ENCODE measurements at regions not wholly inside any gene's neighbourhood (a gene's known extent, or its start where the extent isn't known, plus 50 kb on each side); places are given as distances from the start of the nearest gene placed in this dataset.

DNA sequence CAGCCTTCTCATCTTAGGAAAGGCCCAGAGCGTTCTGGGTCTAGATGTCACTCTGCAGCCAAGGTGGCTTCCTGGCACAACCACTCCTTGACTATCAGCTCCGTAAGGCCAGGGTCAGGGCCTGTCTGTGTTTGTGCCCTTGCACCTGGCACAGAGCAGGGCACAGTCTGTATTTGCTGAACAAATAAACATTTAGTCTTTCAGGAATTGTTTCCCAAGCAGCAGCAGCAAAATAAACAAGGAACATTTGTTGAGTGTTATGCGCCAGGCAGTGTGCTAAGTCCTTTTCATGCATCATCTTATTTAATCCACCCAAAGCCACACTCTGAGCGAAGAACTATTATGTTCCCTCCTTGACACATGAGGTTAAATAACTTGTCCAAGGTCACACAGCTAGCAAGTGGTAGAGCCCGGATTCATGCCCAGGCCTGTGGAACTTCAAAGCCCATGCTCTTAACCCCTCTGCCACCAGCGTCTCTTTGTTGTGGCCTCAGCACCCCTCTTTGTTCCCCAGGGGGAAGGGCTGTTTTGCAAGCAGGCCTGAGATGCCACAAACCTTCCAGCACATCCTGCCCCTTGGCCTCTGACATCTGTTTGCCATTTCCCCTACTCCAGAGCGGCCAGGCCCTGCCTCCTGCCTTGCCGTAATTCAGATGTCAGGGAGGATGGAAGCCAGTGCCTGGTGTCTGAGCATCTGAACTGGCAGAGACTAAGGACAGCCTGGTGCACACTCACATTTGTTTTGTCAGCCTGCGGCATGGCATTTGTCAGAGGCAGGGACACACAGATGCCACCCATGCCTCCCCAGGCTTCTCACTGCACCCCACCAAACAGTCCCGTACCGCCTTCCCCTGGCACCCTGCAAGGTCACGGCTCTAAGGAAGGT, 325.8 kb upstream of the ZMIZ1 start:
- DNase-seq (ENCODE audit: low spot score): no peak

DNA sequence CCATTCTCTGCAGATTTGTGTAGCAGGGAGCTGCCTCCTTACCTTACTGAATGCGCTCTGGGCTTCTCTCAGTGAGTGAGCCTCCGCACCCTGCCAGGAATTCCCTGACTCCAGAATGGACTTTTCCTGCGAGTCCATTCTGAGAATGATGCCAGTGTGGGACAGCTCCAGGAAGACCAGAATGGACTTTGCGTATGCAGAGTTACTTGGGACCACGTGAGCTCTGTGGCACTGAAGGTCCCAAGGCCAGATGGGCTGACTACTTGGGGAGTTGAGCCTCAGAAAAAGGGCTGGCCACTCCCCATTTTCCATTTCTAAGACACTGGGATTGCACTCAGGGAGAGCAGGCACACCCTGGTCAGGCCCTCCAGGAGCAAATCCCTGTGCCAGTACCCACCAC, 324.7 kb upstream of the ZMIZ1 start:
- DNase-seq (ENCODE audit: low spot score): no peak

DNA sequence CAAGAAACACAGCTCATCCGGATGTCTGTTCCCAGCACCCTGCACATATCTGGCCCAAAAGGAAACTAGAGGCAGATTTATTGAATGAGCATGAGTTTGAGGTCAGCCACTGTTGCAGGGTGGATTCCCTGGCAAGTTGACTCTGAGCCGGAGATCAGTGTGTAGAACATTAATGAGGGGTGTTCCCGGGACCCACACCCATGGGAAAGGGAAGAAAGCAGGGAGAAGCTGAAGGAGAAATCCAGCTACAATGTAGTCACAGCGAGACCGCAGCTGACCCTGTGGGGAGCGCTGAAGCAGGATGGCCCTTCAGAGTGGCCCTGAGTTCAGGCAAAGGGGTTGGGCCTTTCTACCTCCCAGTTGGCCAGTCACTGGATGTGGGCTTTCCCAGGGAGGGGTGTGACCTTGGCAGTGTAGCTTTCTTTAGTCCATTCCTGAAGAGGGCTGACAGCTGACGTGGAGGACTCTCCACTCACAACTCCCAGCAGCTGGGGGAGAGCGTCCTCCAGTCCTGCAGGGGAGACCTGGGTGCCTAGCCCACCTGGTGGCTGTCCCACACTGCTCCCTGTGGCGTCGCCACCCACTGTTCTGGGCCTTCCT, 324.2 kb upstream of the ZMIZ1 start:
- no peak for DNase-seq (ENCODE audit: low spot score)

DNA sequence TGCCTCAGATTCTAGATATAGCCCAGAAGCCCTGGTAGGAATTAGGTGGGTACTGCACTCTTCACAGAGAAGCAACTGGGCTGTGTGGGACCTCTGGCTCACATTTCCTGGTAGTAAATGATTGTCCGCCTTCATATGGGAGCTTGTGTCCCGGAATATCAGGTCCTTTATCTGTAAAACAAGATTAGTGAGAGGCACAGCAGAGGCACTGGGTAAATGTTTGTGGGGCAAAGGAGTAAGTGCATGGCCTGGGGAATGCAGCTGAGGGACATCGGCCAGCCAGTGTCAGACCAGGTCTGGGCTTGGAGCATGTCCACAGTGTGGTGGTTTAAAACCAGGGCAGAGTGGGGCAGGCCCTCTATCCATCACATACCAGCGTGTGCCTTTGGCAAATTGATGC, 323.3 kb upstream of the ZMIZ1 start:
- DNase-seq (ENCODE audit: low spot score): no peak

DNA sequence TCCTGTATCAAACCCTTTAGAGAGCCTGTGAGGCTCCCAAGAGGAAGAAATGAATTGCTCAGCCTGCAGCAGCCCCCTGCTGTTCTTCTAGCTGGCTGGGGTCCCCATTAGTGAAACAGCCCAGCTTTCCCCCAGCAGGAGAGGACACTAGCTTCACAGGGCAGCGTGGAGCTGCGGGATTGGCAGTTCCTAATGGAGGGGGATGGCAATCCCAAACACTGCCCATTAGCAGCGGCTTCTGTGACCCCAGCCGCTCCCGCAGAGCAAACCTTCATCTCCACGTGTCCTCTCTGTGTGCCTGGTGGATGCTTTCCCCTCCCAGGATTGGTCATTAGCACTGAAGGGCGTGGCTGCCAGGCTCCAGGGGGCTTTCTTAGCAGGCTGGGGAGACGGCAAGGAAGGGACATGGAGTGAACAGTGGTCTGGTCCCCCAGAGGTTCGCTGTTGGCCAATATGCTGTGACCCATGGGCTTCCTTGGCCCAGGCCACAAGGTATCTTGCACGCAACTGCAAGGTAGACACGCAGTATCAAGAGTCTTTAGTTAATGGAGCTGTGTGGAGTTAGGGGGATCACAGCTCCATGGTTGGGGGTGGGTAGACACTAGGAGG, 322.5 kb upstream of the ZMIZ1 start:
- no peak for DNase-seq (ENCODE audit: low spot score)

DNA sequence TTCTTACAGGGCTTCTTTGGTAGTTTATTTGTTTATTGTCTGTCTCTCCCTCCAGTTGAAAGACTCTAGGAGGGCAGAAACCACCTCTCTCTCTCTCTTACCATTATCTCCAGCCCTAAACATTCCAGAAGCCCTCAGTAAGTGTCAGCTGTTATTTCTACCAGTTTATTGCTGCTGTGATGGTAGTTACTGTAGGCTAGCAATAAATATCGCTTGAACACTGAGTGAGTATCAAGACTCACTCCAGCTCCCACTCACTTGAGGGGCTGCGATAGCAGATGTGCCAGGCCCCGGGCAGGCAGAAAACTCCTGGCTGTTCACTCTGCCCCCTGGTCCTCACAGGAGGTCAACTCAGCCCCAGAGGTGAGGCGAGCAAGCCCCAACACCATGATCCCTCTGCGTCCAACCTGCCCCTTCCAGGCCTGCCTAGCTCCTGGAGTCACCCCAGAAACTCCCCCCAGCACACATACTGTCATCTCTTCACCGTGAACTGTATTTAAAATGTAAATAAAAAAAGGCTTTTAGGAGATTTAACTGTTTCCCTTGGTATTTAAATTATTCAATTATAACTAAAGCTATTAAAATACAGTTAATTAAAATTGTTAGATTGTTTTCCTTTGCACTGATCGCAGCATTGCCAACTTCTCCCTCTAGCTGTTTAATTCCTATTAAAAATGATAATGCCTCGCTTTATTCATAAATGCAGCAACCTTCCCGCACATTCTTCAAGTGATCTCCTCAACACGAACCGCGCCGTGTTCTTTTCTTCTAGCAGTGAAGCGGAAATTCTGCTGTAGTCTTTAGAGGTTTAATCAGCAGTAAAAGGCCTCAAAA, 321.1 kb upstream of the ZMIZ1 start:
- no peak for DNase-seq (ENCODE audit: low spot score)

DNA sequence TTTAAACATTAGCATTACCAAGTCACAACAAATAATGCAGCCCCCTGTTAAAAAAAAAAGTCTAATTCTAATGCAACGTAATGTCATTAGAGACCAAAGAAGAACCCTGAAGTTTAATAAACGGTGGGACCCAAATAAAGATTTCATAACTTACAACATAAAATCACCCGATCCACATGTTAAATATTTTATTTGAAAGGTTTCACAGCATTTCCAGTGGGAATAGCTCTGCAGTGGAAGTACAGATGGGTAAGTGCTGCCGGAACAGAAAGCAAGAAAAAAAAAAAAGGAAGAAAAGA, 320.6 kb upstream of the ZMIZ1 start:
- no peak for DNase-seq (ENCODE audit: low spot score)

DNA sequence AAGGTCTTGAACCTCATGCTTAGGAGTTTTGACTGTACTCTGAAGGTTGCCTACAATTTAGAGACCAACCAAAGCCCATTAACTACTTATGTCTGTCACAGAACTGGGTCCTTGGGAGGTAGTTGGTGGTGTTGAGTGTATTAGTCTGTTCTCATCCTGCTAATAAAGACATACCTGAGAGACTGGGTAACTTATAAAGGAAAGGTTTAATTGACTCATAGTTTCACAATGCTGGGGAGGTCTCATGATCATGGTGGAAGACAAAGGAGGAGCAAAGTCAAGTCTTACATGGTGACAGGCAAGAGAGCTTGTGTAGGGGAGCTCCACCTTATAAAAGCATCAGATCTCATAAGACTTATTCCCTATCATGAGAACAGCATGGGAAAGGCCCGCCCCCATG, 319.6 kb upstream of the ZMIZ1 start:
- DNase-seq (ENCODE audit: low spot score): no peak

DNA sequence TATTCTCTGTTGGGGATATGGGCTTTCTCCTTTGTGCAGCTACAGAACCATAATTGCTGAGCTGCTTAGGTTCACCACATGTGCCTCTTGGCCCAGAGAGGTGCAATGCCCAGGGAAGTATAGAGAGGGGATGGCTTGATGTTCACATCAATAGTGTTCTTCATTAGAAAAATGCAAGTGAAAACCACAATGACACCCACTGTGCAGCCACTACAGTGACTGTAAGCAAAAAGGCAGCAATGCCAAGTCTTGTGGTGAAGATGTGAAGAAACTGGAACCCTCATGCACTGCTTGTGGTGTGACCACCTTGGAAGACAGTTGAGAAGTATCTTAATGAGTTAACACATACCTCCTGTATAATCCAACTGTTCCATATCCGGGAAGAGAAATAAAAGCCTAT, 318.9 kb upstream of the ZMIZ1 start:
- no peak for DNase-seq (ENCODE audit: low spot score)

DNA sequence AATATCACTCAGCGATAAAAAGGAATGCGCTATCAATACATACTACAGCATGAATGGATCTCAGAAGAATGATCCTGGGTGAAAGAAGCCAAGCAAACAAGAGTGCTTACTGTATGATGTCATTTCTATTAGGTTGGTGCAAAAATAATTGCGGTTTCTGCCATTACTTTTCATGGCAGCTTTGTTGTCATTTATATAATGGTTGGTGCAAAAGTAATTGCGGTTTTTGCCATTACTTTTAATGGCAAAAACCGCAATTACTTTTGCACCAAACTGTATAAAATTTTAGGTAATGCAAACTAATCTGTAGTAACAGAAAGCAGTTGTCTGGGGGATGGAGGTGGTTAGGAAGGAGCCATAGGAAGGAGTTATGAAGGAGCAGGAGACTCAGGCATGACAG, 318.3 kb upstream of the ZMIZ1 start:
- DNase-seq (ENCODE audit: low spot score): no peak

DNA sequence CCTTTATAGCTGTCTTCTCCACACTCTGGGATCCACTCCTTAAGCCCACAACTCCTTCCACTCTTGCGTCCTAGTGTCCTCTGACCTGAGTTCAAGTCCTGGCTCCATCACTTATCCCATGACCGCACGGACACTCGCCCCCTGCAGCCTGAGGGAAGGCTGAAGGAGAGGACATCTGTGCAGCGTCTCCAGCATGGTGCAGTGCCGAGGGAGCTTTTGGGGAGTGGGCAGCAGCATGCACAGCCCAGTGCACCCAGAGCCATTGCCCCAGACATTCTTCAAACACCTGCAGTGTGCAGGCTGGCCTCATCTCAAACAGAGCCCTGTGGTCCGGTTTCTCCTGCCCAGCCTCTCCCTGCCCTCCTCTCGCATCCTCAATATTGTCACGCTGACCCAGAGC, 317.1 kb upstream of the ZMIZ1 start:
- no peak for DNase-seq (ENCODE audit: low spot score)

DNA sequence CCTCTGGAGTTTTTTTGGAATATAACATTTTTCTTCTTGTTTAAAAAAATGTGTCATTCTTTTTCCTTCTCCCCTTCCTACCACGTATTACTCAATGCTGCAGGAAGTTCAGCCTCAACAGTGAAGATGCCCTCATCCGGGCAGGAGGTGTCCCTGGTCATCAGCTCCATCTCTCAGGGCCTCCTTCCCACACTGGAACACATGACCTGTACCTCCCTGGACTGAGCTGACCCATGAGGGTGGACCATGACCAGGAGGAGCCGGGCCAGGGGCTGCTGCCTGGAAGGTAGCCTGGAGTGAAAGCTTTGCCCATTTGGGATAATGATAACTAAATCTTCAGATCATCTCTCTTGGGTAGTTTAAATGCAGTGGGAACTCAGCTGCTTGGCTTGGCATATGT, 316.5 kb upstream of the ZMIZ1 start:
- DNase-seq (ENCODE audit: low spot score): no peak

DNA sequence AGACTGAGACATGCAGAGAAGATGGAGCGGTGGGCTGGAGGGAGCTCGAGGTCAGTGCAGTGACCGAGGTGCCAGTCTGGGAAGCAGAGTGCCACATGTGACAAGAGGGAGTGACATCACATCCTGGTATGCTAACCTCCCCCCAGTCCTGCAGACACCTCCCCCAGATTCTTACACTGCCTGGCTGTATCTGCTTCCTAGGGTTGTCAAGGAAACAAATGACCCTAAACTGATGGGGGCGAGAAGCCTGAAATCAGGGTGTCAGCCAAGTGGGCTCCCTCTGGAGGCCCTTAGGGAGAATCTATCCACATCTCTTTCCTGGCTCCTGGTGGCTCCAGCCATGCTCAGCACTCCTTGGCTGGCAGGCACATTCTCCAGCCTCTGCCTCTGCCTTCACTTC, 316.1 kb upstream of the ZMIZ1 start:
- no peak for DNase-seq (ENCODE audit: low spot score)

DNA sequence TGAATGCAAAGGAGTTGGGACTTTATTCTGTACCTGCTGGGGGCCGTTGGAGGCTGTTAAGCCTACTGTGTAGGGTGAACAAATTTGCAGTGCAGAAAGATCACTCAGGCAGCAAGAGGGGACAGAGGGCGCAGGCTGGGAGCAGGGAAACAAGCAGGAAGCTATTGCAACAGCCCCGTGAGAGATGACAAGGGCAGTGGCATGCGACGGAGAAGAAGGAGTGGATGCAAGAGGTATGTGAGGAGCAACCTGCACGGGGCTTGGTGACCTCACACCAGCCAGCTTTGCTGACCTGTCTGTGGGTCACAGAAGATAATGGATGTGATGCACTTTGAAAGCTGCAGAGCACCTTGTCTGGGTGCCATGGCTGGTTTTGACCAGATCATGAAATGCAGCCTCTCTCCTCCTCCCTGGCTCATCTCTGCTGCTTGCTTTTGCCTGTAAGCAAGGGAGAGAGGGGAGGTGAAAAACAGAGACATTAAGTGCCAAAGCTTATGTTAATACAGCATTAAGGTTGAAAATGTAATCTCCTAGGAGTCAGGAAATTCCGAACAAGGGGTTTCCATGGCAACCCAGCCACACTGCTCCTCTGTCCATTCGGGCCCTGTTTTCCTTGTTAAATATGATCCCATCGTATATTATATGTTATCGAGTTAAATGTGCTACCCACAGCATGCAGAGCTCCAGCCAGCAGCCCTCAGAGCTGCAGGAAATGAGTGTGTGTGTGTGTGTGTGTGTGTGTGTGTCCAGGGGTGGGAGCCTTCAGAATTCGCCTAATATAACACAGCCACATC, 314.3 kb upstream of the ZMIZ1 start:
- no peak for DNase-seq (ENCODE audit: low spot score)

DNA sequence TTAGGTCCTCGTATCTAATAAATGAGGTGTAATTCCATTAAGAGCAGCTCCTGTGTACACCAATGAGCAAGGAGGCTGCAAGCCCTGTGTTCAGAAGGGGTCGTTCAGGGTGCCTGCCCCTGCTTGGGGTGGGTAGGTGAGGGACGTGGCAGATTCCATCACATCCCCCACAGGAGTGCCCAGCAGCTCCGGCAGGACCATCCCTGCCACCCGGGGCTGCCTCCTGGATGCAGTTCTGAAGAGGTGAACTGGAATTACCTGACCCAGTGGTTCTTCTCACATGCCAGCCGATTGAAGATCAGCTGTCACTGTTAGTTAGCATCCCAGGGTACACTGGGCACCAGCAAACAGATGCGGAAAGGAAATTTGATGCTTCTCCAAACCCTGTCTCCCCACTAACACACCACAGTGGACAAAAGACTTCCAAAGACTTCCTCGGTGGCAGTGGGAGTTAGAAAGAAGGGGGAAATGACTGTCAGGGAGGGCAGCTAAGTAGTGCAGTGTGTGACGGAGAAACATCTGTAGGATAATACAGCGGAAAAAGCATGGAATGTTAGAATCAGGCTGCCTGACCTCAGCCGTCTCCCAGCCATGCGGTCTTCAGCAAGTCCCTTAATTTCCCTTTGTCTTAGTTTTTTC, 313.6 kb upstream of the ZMIZ1 start:
- no peak for DNase-seq (ENCODE audit: low spot score)

DNA sequence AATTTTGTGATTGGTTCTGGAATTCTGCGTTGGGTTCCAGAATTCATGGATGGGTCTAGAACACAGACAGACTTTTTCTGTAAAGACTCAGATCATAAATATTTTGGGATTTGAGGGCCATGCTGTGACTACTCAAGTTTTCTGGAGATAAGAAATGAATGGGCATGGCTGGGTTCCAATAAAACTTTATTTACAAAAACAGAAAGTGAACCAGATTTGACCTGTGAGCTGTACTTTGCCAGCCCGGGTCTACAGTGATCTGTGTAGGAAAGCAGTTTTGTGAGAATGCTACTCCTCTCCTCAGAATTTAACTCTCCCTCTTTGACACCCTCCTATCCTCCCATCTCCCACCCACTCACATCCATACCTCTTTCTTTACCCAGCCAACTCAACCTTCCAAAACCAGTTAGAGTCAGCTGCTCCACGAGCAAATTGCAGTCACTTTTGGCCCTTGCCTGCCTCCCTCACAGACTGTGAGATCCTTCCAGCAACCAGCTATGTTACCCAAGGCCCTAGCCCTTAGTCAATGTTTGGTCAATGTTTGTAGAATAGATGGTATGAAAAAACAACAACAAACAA, 312.8 kb upstream of the ZMIZ1 start:
- DNase-seq (ENCODE audit: low spot score): no peak

DNA sequence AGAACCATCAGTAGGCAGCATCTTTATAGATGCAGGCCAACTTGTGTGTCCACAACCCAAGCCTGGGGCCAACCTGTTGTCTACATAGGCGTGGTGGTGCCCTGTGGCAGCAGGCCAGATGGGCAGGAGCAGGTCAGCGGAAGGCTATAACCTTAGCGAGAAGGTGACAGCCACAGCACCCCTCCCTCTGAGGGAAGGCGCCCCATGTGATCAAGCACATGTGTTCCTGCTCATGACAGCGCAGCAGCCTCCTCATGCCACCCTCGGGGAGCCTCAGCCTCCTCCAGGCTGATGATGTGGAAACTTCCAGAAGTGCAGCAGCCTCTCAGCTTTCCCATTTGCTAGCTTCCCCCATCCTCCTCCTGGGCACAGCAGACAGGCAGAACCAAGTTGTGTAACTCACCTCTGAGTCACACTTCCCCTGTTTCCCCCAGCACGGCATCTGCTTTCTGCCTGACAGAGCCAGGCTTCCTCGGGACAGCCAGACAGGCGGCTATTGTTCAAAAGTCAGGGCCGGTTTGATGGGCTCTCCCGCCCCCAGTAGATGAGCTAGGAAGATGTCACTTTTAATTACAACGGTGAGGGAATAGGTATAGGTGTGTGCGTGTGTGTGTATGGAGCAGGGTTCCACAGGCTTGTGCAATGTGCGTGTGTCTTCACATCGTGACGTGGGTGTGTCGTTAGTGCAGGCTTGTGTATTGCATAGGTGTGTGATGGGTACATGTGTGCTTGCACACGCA, 312.0 kb upstream of the ZMIZ1 start:
- DNase-seq (ENCODE audit: low spot score): no peak

DNA sequence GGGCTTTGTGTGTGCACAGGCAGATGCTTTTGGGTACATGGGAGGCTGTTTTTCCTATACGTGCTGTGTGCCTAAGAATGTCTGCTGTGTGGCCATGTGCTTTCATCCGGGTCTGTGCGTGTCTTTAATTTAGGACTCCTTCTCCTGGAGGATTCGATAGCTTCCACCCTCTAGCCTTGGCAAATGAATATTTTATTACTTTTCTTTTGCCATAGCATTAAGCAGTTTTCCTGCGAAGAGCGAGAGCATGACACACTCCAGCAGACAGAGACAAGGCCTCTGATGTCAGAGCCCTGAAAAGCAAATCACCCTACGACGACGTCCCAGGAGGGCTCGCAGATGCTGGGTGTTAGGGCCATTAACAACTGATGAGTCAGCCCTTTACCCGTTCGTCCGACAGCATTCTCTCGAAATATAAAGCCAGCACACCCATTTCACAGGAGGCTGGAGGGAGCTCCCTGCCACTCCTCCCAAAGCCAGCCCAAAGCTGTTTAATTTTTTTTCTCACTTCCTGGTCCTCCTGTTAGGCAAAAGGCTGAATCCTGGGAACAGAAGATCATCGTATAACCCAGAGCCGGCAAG, 311.3 kb upstream of the ZMIZ1 start:
- DNase-seq (ENCODE audit: low spot score): no peak

DNA sequence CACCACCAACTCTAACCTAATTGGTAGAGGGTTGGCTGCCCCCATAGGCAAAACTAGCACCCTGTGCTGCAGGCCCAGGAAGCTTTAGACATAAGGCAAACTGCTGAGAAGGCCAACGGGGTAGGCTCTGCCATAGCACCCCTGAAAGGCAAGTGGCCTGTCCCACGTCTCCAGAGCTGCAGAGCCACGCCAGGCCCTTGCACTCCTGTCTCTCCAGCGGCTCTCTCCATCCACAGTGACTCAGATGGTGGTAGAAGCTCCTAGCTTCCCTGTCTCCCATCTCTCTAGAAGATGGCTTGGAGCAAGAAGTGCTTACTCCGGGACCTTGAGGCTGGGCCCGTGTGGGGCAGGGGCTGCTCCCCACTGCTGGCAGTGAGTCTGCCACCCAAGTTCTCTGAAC, 310.6 kb upstream of the ZMIZ1 start:
- DNase-seq (ENCODE audit: low spot score): no peak
